CD1c-positive myeloid dendritic cell (primary cell): ENCODE measurements at regions not wholly inside any gene's neighbourhood (a gene's known extent, or its start where the extent isn't known, plus 50 kb on each side); places are given as distances from the start of the nearest gene placed in this dataset.
A peak's percentile ranks its signal among the peaks of the same experiment; 100 is the strongest.
"Not testable (repeated sequence)": the region's sequence is repeated elsewhere in the genome, so short reads cannot be mapped to it uniquely, and the experiment has no call there.

Source experiments
- DNase-seq: peaks from one replicate; pipeline ENCODE4 v3.0.0-alpha.2; 2016; ENCODE audit errors: extremely low spot score

DNA sequence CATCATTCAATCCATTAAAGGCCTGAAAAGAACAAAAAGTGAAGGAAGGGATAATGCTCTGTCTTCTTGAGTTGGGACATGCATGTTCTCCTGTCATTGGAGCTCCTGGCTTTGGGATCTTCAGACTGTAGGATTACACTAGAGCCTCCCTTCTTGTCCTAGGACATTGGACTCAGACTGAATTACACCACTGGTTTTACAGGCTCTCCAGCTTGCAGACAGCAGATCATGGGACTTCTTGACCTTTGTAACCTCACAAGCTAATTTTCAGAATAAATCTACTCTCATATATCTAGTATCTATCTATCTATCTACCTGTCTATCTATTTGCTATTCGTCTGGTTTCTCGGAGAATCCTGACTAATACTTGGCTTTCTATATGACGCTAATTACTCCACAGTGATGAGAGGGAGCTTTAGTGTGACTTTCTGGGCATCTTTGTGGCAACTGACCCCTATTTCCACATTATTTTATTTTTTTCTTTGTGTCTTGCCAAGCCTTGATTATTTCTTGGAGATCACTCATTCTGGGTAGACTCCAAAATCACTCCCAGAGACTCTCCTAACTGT is 151.9 kb upstream of the ZNF184 start:
- DNase-seq = no peak

GRCh38 chr6:27623103-27623502 is 150.2 kb upstream of the ZNF184 start:
- no peak for DNase-seq

DNA sequence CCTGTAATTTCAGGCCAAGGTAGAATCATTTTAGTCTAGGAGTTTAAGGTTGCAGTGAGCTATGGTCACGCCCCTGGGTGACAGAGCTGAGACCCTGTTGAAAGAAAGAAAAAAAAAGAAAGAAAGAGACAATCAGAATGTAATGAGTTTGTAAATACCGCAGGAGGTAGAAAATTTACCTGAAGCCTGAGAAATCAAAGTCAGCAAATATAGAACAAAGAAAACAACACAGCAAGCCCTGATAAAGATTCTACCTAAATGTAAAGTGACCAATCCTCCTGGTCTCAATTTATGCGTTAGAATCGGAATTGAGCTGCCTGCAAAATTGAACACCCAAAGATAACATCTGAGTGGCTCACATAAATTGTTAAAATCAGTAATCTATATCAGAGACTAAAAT is 146.5 kb upstream of the ZNF184 start:
- DNase-seq = no peak

DNA sequence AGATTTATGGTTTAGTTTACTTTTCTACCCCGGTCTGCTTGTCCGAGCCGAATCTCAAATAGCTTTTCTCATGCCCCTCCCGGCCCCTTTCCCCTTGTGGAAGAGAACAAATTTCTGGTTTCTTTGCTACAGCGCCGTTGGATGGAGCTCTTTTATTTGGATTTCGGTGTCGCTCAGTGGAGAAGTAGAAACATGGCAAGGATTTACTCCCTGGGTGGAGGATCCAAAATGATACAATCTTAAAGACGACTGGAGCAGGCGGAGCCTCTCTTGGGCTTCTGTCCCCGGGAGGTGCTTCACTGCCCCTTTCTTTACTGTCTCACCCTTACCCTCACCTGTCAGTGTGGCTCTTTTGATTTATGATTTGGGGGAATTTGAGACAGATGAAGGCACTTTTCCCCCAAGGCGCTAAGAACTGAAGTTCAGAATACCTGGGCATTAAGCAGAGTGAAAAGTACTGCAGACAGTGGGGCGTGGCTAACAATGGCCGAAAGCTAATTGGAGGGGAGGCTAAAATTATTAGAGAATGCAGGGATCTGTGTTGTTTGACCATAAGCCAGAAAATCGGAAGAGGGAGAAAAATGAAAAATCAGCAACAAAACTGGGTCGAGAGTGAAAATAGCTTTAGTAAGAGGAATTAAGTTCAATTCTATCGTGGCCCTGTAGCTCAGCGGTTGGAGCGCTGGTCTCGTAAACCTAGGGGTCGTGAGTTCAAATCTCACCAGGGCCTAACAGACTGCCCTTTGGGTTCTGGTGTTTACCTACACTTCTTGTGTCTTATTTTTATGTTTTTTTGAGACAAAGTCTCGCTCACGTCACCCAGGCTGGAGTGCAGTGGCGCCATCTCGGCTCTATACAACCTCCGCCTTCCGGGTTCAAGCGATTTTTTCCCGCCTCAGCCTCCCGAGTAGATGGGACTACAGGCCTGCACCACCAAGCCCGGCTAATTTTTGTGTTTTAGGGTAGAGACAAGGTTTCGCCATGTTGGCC is 145.1 kb upstream of the ZNF184 start:
- no peak for DNase-seq

DNA sequence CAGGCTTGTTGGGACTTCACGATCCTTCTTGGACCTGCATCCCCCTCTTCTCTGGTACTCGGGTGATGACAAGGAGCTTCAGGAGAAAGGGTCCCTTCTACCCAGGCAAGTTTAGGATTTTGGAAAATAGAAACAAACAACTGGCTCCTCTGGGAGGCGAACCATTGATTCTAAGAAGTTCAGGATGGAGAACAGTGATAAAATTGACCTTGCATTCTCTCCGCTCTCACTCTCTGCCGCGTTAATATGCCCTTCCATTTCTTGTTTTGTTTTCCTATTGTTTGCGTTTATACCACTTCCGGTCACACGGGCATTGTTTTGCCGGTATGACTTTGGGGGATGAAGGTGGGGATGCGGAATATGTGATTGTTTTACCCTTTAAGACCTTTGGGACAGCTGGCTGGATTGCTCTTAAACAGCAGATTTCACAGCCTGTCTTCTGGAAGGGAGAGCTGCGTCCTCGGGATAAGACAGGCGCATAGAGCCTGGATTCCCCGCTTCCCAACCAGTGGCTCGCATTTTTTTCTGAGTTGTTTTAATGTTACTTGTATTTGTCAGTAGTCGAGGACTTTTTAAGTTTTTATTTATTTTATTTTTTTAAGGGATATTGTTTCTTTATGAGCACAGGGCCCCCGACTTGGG is 144.3 kb upstream of the ZNF184 start:
- no peak for DNase-seq

DNA sequence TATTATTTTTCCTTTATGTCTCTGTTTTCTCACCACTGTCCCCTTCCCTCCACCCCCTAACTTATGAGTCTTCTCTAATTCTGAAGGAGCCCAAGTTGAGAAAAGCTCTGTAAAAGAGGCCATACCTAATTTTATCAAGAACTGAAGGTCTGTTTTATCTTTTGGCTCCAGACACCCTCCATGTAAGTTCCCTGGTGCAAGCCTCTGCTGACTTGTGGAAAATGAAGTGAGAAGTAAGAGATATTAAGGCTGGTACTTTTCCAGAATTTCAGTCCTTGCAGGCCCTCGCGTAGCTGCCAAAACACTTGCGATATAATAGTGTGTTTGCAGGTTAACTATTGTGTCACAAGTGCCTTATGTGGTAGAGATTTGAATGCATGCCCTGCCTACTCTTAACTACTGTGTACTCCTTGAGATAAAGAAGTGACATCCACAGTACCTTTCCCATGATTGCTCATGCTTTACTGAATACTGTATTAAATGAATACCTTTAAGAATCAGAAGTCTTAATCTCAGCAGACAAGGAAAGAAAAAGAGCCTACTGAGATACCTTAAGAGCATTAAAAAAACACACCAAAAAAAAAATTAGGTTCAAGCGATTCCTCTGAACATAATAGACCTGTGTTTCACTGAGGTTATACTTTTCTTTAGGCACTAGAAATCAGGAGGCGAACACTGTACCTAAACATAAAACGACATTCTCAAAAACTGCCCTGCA is 143.6 kb upstream of the ZNF184 start:
- no peak for DNase-seq

GRCh38 chr6:27611451-27611850 is 138.5 kb upstream of the ZNF184 start:
- DNase-seq = no peak

DNA sequence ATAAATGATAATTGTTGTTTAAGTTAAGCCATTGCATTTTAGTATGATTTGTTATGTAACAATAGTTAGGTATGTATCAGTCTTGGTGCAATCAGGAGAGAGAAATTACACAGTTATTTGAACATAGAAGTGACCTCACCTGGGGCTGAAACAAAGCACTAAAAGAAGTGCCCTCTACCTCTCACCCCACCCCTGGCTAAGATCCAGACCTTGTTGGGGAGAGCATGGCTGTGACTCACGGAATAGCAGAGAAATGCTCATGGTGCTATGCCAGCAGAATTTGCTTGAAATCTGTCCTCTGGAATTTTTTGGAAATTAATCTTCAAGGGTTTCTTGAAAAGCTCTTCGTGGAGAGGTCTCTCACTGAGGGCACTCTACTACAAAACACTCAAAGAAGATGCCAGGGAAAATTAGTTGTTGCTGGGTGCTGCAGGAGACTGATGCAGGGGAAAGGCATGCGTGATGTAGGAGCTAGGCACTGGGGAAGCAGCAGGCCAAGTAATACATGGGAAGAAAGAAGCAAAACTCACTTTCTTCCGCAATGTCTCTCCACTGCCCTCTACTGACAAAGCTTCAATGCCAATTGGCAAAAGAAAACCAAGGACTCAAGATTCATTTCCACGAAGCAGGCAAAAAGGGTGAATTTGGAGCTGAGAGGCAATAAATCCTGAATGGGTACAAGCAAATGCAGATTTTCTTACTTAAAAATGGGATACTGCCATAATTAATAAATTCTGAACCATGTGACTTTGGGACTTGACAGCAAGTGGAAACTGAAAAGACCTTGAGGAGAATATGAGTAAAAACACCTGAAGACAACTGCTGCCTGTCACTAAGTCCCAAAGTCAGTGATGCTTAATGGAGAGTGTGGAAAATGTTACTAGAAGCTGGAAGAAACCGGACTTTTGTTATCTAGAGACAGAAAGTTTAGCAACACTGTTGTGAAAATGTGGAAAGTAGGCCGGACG is 136.3 kb upstream of the ZNF184 start:
- DNase-seq = peak; percentile 40

DNA sequence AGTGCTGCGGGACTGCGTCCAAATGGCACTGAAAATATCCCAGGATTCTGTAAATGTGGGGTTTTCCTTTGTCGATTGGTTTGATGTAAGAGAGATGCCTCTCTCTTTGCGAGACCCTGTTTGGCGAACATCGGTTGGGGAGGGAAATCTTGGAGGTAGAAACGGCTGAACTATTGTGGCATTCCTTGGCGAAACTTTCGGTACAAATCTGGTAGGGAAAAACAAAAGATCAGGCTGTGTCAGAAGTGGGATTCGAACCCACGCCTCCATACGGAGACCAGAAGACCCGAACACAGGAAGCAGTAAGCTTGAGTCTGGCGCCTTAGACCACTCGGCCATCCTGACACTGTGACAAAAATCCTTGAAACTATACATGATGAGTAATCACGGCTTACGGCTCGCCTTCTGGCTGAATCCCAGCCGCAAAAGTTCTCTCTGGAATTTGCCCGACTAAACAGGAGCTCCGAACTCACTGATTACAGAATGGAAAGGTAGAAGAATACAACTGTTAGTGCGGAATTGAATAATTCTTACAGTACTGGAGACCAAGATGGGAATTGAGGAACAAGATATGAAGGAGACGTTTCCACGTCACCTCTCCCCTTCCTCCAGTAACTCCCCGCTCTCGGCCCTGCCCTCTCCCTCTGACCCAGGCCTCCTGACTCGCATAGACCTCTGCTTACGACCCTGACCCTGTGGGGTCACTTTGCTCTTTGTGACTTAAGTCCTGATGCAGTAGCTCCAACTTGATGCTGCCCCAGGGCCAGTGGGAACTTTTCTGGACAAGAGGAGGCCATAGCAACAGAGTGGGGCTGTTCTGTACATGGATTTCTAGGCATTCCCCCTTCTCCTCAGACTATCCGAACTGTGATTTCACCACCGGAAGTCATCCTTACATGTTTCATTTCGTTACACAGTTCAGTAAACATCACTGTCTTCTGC is 132.8 kb upstream of the ZNF184 start:
- DNase-seq = no peak

DNA sequence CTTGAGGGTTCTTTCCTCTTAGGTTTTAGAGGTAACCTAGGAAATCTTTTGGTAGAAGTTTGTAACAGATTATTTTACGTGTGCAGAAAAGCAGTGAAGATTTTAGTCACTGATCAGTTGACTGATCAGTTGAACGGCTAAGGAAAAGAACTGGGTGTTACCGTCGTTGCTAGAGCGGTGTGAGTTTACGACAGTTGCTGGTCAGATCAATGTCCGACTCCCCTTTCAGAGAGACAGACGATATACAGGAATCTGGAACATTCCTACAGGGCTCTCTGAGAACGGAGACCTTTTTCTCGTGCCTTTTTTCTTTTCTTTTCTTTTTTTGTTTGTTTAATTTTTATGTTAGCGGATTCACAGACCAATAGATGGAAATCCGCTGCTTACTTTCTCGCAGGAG is 132.1 kb upstream of the ZNF184 start:
- DNase-seq = no peak

DNA sequence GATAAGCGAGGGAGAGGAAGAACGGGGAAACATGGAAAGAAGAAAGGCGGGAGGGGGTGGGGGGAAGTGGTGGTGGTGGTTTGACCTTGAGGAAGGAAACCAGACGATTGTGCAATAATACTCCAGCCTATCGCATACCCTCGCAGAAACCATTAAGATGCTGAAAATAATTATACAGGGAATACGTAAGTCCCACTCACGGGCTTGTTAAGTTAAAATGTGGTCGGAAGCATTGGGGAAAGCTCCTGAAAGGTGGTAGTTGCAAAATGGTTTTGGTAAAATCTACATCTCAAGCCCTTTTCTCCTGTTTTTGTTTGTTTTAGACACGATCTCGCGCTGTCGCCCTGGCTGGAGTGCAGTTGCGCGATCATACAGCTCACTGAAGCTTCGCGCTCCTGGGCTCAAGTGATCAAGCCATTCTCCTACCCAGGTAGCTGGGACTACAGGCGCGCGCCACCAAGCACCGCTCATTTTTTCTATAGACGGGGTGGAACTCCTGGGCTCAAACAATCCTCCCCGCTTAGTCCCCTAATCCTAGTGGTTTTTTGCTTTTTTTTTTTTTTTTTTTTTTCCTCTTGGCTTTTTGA is 128.9 kb upstream of the ZNF184 start:
- no peak for DNase-seq

GRCh38 chr6:27599859-27600532 is 127.1 kb upstream of the ZNF184 start:
- no peak for DNase-seq

DNA sequence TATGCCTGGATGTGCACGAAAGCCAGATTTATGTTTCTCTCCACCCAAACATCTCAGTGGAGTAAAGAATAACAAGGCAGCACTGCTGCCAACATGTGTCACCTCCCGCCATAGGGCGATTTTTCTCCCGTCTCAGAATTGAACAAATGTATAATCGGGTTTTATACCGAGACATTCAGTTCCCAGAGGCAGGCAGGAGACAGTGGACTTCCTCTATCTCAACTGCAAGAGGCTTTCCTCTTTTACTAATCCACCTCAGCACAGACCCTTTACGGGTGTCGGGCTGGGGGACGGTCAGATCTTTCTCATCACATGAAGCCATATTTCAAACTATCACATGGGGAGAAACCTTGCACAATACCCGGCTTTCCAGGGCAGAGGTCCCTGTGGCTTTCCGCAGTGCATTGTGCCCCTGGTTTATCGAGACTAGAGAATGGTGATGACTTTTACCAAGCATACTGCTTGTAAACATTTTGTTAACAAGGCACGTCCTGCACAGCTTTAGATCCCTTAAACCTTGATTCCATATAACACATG is 124.2 kb upstream of the ZNF184 start:
- DNase-seq = not testable (repeated sequence)

DNA sequence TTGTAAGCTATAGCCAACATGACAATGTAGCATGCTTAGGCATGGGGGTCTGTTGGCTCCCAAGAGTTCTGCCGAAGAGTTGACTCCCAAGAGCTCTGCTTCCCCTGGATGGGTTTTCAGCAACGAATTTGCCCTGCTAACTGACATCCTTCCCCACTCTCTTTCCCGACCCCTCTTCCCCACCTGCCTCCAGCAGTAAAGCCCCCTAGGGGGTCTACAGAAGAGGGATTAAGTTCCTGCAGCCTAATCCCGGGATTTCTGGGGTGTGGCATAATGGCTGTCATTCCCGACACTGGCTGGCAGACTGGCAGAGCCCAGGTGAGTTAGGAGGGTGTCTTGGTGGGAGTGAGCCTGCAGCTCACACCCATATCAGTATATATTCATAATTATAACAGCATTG is 121.0 kb upstream of the ZNF184 start:
- no peak for DNase-seq

DNA sequence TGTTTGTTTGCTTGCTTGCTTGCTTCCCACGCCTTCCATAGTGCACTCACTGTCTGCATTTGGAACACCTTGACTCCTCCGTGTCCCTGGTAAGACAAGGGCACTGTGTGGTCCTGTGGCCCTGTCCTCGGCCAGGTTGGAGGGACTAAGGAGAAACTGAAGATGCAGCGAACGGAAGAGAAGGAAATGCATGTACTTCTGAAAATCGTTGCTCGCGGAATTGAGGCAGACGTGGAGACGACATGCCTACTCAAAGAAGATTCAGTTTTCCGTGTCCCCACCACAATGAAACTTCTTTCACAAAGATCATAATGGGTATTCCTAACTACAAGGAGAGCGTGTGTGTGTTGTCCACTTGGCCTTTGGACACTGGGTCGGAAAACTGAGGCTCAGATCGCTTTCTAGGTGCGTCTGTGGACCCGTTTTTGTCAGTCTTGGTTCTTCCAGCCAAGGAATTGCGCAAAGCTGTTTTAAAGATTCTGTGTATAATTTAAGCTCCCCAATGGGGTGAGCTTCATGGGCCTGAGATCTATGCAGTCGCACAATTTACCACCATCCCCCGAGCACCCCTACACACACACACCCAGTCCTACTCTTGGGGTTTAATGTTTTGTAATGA is 120.4 kb upstream of the ZNF184 start:
- no peak for DNase-seq

DNA sequence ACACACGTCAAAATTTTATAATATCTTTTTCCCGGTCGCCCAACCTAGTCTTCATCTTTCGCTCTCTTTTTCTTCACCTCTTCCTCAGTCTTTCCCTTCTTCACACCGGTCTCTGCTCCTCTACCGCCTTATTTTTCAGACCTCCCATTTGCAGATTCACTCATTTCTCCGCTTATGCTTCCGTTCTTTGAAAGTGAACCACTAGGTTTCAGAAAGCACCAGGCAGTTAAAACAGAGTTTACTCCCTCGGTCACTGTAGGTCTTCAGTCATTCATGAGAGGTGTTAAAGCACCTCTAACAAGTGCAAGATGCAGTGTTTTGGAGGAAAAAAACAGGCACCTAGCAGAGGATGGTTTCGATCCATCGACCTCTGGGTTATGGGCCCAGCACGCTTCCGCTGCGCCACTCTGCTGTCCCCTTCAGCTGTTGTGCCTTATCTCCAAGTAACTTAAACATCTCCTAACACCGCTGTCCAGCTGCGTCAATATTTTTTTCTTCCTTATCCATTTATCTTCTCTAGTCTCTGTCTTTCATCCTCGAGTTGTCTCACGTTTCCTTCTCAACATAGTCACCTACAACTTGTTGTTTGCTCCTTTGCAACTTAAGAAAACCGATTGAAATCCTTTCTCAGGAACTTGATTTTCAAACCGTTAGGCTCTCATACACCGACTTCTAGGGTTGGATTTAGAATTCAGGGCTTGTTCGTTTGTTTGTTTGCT is 119.7 kb upstream of the ZNF184 start:
- no peak for DNase-seq

- no peak for DNase-seq
Observed at GRCh38 chr6:27591699-27592480, 119.0 kb upstream of the ZNF184 start.
